ENCODE measurements at regions not wholly inside any gene's neighbourhood (a gene's known extent, or its start where the extent isn't known, plus 50 kb on each side); places are given as distances from the start of the nearest gene placed in this dataset.

DNA sequence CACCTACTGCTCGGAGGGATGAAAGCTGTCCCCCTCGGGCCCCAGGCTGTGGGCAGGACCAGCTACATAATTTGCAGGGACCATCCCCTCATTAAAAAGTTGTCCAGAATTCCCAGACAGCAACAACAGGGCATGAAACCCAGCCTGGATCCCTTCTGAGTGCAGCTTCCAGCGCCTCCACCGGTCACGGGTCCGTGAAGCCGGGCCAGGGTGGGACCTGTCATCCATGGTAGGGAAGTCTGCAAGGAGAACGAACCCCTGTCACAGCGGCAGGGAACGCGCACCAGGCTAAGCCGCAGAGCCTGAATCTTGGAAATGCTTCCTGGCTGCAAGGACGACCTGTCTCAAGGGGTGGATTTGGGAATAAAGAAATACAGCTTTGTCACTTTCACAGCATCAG, 214.2 kb downstream of the RBFOX3 start:
- no peak overlapping the region for H3K4me2 ChIP-seq (ENCODE audit: low read length)
- TF ChIP-seq, protein P1, sequence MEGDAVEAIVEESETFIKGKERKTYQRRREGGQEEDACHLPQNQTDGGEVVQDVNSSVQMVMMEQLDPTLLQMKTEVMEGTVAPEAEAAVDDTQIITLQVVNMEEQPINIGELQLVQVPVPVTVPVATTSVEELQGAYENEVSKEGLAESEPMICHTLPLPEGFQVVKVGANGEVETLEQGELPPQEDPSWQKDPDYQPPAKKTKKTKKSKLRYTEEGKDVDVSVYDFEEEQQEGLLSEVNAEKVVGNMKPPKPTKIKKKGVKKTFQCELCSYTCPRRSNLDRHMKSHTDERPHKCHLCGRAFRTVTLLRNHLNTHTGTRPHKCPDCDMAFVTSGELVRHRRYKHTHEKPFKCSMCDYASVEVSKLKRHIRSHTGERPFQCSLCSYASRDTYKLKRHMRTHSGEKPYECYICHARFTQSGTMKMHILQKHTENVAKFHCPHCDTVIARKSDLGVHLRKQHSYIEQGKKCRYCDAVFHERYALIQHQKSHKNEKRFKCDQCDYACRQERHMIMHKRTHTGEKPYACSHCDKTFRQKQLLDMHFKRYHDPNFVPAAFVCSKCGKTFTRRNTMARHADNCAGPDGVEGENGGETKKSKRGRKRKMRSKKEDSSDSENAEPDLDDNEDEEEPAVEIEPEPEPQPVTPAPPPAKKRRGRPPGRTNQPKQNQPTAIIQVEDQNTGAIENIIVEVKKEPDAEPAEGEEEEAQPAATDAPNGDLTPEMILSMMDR (IDR thresholded peaks at IDR 0.05; ENCODE audit: poor library complexity, severe bottlenecking), result no peak
- no peak for TF ChIP-seq EZH2 (IDR thresholded peaks at IDR 0.05; ENCODE audit: borderline replicate concordance, insufficient read depth, low read length, poor library complexity, severe bottlenecking)
- TF ChIP-seq, protein P2, sequence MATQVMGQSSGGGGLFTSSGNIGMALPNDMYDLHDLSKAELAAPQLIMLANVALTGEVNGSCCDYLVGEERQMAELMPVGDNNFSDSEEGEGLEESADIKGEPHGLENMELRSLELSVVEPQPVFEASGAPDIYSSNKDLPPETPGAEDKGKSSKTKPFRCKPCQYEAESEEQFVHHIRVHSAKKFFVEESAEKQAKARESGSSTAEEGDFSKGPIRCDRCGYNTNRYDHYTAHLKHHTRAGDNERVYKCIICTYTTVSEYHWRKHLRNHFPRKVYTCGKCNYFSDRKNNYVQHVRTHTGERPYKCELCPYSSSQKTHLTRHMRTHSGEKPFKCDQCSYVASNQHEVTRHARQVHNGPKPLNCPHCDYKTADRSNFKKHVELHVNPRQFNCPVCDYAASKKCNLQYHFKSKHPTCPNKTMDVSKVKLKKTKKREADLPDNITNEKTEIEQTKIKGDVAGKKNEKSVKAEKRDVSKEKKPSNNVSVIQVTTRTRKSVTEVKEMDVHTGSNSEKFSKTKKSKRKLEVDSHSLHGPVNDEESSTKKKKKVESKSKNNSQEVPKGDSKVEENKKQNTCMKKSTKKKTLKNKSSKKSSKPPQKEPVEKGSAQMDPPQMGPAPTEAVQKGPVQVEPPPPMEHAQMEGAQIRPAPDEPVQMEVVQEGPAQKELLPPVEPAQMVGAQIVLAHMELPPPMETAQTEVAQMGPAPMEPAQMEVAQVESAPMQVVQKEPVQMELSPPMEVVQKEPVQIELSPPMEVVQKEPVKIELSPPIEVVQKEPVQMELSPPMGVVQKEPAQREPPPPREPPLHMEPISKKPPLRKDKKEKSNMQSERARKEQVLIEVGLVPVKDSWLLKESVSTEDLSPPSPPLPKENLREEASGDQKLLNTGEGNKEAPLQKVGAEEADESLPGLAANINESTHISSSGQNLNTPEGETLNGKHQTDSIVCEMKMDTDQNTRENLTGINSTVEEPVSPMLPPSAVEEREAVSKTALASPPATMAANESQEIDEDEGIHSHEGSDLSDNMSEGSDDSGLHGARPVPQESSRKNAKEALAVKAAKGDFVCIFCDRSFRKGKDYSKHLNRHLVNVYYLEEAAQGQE (IDR thresholded peaks at IDR 0.05; ENCODE audit: borderline replicate concordance), result peak; percentile 58
- H3K27ac ChIP-seq (ENCODE audit: low read length), result no peak overlapping the region
- H3K9me3 ChIP-seq (ENCODE audit: low read length), result no peaks in the 10 kb centered on the region
- no peaks in the 10 kb centered on the region for H3K36me3 ChIP-seq (ENCODE audit: insufficient read depth, low read length)
- H3K9ac ChIP-seq (ENCODE audit: low read length), result no peak overlapping the region
- peaks cover 10% of the 10 kb centered on the region for H3K27me3 ChIP-seq (ENCODE audit: insufficient read depth, low read depth, low read length)
- H3K9me2 ChIP-seq (ENCODE audit: insufficient read depth, low read length), result no peaks in the 10 kb centered on the region
- no peak overlapping the region for H2AFZ ChIP-seq (ENCODE audit: low read depth, low read length)
- H4K20me1 ChIP-seq (ENCODE audit: insufficient read depth), result no peaks in the 10 kb centered on the region
- no peak overlapping the region for H3K4me3 ChIP-seq (ENCODE audit: low read length)
- H3K79me2 ChIP-seq (replicated peaks; ENCODE audit: insufficient read depth, low read length), result no peaks in the 10 kb centered on the region
- no peaks in the 10 kb centered on the region for H3F3A ChIP-seq (ENCODE audit: insufficient read depth, low read length, poor library complexity, severe bottlenecking)

DNA sequence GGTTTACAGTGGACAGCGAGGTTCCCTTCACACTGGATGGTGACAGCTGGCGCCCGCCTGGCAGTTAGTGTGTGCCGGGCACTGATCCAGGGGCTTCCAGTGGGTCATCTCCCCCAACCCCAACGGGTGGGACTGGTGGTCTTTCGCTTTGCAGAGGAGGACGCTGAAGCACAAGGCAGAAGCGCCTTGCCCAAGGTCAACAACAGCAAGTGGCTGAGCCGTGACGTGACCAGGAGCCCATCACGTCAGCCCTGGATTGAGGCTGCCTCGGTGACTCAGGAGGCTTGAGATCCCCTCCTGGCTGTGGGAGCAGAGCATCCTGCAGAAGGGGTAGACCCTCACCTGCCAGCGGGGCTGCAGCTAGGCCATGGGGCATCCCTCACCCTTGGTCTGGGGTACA, 215.3 kb downstream of the RBFOX3 start:
- no peaks in the 10 kb centered on the region for H3K9me3 ChIP-seq (ENCODE audit: low read length)
- H3K4me2 ChIP-seq (ENCODE audit: low read length), result no peak overlapping the region
- H3K4me3 ChIP-seq (ENCODE audit: low read length), result no peak overlapping the region
- TF ChIP-seq POLR2AphosphoS5 (IDR thresholded peaks at IDR 0.05), result no peak
- no peak for TF ChIP-seq RAD21 (conservative IDR thresholded peaks at IDR 0.05)
- TF ChIP-seq MXI1 (conservative IDR thresholded peaks at IDR 0.05; ENCODE audit: poor library complexity, severe bottlenecking), result no peak
- TF ChIP-seq EP300 (conservative IDR thresholded peaks at IDR 0.05; ENCODE audit: poor library complexity, severe bottlenecking), result no peak
- TF ChIP-seq, protein P1 (IDR thresholded peaks at IDR 0.05; ENCODE audit: poor library complexity, severe bottlenecking), result no peak
- TF ChIP-seq, protein P2 (IDR thresholded peaks at IDR 0.05; ENCODE audit: borderline replicate concordance), result no peak
- TF ChIP-seq EZH2 (IDR thresholded peaks at IDR 0.05; ENCODE audit: borderline replicate concordance, insufficient read depth, low read length, poor library complexity, severe bottlenecking), result no peak
- TF ChIP-seq TAF1 (IDR thresholded peaks at IDR 0.05; ENCODE audit: low read depth), result no peak
- TF ChIP-seq SMC3 (conservative IDR thresholded peaks at IDR 0.05; ENCODE audit: poor library complexity), result no peak
- H2AFZ ChIP-seq (ENCODE audit: low read depth, low read length), result no peak overlapping the region
- H3K27me3 ChIP-seq (ENCODE audit: insufficient read depth, low read depth, low read length), result peaks cover 7% of the 10 kb centered on the region
- no peak overlapping the region for H3K27ac ChIP-seq (ENCODE audit: low read length)
- H3K79me2 ChIP-seq (replicated peaks; ENCODE audit: insufficient read depth, low read length), result no peaks in the 10 kb centered on the region
- no peaks in the 10 kb centered on the region for H4K20me1 ChIP-seq (ENCODE audit: insufficient read depth)
- H3K9ac ChIP-seq (ENCODE audit: low read length), result no peak overlapping the region
- no peaks in the 10 kb centered on the region for H3F3A ChIP-seq (ENCODE audit: insufficient read depth, low read length, poor library complexity, severe bottlenecking)
- no peaks in the 10 kb centered on the region for H3K9me2 ChIP-seq (ENCODE audit: insufficient read depth, low read length)
- no peaks in the 10 kb centered on the region for H3K36me3 ChIP-seq (ENCODE audit: insufficient read depth, low read length)

All from neural cell (in vitro differentiated cells).